Chondrocyte (in vitro differentiated cells): ENCODE measurements at regions not wholly inside any gene's neighbourhood (a gene's known extent, or its start where the extent isn't known, plus 50 kb on each side); places are given as distances from the start of the nearest gene placed in this dataset.

Experiments
- DNase-seq: peaks from one replicate; pipeline ENCODE4 v3.0.0; 2021; ENCODE audit warnings: mixed read lengths, low spot score
- H3K27ac Mint-ChIP-seq: one replicate; pipeline ENCODE4 v1.8.0; 2021; ENCODE audit warnings: mild to moderate bottlenecking, moderate library complexity, mixed read lengths; ENCODE audit not compliant: unreplicated experiment
- H3K27me3 Mint-ChIP-seq: 2 replicates; pipeline ENCODE4 v1.8.0; 2021; ENCODE audit warnings: low read depth, mixed read lengths
- H3K36me3 Mint-ChIP-seq: 2 replicates; pipeline ENCODE4 v1.8.0; 2021; ENCODE audit warnings: low read depth, mixed read lengths
- H3K4me1 Mint-ChIP-seq: 2 replicates; pipeline ENCODE4 v1.8.0; 2021; ENCODE audit warnings: low read depth, mild to moderate bottlenecking, mixed read lengths
- H3K4me3 Mint-ChIP-seq: one replicate; pipeline ENCODE4 v1.8.0; 2021; ENCODE audit warnings: mild to moderate bottlenecking, moderate library complexity, mixed read lengths; ENCODE audit not compliant: unreplicated experiment
- H3K9me3 Mint-ChIP-seq: 2 replicates; pipeline ENCODE4 v1.8.0; 2021; ENCODE audit warnings: low read depth, mixed read lengths
- TF ChIP-seq, protein P1 (sequence below): fragments of 200-600 bp; sonication (generic); IDR thresholded peaks from 2 replicates; pipeline ENCODE4 v1.5.0; 2021; ENCODE audit warnings: antibody characterized with exemption, mild to moderate bottlenecking, moderate library complexity

DNA sequence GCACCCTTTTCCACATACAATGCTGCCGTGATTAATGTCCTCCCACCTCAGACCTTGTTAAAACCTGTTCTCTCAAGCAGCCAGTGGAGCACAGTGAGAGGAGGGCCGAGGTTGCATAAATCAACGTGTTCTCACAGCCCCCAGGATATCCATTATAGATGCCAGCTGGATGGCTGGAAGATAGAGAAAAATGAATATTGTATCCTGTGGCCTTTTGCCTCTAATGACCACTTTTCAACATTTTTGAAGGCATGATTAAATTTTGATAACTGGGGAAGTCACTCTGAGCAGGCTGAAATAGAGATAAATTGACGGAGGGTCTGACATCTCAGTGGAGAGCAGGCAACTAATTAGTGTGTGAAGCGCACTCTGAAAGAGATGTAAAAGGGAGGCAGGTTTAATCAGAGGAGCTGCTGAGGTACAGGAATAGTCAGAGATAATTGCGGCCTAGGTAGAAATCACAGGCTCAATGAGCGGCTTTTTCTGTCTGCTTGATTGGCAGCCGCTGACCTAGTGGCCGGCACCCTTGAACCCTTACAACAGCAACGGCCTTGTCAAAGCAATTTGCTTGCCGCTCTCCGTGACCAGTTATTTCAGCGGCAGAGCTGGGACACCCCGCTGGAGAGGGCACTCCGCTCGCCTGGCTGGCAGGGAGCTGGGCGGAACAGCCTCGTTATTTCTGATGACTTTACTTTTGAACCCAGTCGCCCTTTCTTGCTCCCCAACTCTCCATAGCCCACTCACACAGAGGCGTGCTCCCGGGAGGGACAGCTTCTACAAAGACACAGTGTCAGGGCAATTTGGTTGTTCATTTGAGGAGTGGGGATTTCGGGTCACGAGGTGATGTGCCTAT lies 560.7 kb downstream of the PSAT1 start:
- no peaks in the 10 kb centered on the region for H3K27me3 Mint-ChIP-seq
- DNase-seq: no peak
- no peak overlapping the region for H3K4me3 Mint-ChIP-seq

DNA sequence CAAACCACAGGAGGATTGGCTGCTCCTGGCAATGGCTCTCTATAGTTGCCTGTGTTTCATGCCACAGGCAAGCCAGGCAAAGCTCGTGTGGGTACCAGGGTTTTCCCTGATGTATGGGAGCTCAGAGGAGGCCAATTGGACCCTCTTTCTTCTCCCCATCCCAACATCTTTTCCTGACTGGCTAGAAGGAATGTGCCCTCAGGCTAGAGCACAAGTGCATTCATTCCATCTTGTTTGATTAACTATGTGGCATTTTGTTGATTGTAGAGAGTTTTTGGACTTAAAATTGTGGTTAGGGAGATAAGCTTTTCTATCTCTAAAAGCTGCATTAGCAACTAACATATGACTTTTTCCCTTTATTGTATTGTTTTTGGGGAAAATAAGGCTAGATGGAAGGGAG lies 561.3 kb downstream of the PSAT1 start:
- H3K4me1 Mint-ChIP-seq: peaks cover 20% of the 10 kb centered on the region
- H3K9me3 Mint-ChIP-seq: no peaks in the 10 kb centered on the region
- H3K27ac Mint-ChIP-seq: no peak overlapping the region
- H3K27me3 Mint-ChIP-seq: no peaks in the 10 kb centered on the region
- no peak overlapping the region for H3K4me3 Mint-ChIP-seq
- no peaks in the 10 kb centered on the region for H3K36me3 Mint-ChIP-seq
- DNase-seq: no peak
- TF ChIP-seq, protein P1, sequence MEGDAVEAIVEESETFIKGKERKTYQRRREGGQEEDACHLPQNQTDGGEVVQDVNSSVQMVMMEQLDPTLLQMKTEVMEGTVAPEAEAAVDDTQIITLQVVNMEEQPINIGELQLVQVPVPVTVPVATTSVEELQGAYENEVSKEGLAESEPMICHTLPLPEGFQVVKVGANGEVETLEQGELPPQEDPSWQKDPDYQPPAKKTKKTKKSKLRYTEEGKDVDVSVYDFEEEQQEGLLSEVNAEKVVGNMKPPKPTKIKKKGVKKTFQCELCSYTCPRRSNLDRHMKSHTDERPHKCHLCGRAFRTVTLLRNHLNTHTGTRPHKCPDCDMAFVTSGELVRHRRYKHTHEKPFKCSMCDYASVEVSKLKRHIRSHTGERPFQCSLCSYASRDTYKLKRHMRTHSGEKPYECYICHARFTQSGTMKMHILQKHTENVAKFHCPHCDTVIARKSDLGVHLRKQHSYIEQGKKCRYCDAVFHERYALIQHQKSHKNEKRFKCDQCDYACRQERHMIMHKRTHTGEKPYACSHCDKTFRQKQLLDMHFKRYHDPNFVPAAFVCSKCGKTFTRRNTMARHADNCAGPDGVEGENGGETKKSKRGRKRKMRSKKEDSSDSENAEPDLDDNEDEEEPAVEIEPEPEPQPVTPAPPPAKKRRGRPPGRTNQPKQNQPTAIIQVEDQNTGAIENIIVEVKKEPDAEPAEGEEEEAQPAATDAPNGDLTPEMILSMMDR: no peak

More for the DNA sequence above, 560.7 kb downstream of the PSAT1 start:
- Mint-ChIP-seq H3K9me3 (no peaks in the 10 kb centered on the region), H3K27ac (no peak overlapping the region), H3K4me1 (peaks cover 20% of the 10 kb centered on the region), H3K36me3 (no peaks in the 10 kb centered on the region)
- TF ChIP-seq, protein P1: no peak

DNA sequence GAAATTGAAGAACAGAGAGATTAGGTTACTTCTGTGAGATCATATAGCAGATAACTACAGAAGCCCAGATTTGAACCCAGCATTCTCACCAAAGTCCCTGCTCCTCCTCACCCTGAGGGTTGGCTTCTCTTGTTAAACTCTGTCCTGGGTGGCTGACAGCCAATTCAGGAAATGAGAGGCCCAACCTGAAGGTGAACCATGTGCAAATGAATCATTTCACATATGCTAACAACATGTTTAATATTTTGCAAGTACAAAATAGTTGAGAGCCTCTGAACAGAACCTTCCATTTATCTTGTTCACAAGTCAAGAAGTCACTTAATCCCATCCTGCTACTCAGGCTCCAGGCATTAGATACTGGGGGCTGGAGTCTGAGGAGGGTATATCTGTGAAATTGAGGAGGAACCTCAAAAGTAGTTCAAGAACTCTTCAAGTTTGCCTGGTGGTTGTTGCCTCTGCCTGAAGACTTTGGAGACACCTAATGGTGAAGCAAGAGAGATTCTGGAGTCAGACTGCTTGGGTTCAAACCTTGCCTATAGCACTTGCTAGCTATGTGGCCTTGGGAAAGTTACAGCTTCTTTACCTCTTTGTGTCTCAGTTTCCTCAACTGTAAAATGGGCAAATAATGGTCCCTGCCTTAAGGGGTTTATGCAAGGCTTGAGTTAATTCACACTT lies 564.0 kb downstream of the PSAT1 start:
- peaks cover 31% of the 10 kb centered on the region for H3K4me1 Mint-ChIP-seq
- H3K4me3 Mint-ChIP-seq: no peak overlapping the region
- TF ChIP-seq, protein P1: no peak
- no peaks in the 10 kb centered on the region for H3K27me3 Mint-ChIP-seq
- no peaks in the 10 kb centered on the region for H3K9me3 Mint-ChIP-seq
- H3K27ac Mint-ChIP-seq: no peak overlapping the region
- H3K36me3 Mint-ChIP-seq: no peaks in the 10 kb centered on the region
- DNase-seq: no peak

DNA sequence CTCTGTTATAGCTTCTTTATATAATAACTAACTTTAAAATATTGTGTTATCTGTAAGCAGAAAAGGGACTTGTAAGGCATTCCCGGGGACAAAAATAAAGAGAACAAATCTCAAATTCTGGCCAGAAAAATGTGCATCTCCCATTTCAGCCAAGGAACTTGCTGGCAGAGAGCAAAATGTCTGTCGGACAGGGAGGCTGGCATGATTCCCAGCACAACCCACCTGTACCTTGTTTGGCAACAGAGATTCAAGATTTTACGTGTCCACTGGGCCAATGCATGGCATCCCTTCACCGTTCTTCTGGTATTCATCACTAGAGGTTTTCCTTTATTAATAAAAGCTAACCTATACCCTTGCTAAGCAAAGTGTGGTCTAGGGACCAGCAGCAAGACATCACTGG lies 566.6 kb downstream of the PSAT1 start:
- DNase-seq: no peak
- TF ChIP-seq, protein P1: no peak
- H3K9me3 Mint-ChIP-seq: no peaks in the 10 kb centered on the region
- H3K27ac Mint-ChIP-seq: no peak overlapping the region
- H3K4me1 Mint-ChIP-seq: peaks cover 47% of the 10 kb centered on the region
- H3K36me3 Mint-ChIP-seq: no peaks in the 10 kb centered on the region
- no peaks in the 10 kb centered on the region for H3K27me3 Mint-ChIP-seq
- H3K4me3 Mint-ChIP-seq: no peak overlapping the region

DNA sequence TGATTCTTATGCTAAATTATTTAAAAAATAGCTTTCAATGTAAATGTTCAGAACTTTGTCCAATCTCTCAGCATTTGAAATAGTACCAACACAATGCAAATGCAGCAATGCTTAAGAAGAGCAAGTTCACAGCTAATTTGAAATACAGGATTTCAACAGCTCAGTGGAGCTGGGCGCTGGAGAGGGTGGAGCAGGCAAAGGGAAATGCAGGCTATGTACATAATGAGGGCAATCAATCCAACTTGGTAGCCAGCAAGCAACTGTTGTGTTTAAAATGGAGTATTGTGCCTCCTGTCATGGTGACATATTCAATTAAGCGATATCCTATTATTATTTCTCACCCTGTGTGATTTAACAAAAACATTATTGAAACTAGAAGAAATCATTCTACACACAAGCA lies 568.8 kb downstream of the PSAT1 start:
- Mint-ChIP-seq H3K27me3 (no peaks in the 10 kb centered on the region), H3K4me1 (peaks cover 48% of the 10 kb centered on the region), H3K27ac (peak overlapping the region; percentile 84), H3K9me3 (no peaks in the 10 kb centered on the region), H3K4me3 (no peak overlapping the region), H3K36me3 (no peaks in the 10 kb centered on the region)
- no peak for DNase-seq
- TF ChIP-seq, protein P1: no peak
